Skeletal muscle cell (primary cell): ENCODE measurements at regions not wholly inside any gene's neighbourhood (a gene's known extent, or its start where the extent isn't known, plus 50 kb on each side); places are given as distances from the start of the nearest gene placed in this dataset.

Experiments
- DNase-seq: peaks from one replicate; pipeline ENCODE4 v3.0.0-alpha.2; 2010; ENCODE audit warnings: low read depth
- H3K4me3 ChIP-seq: 2 replicates; pipeline ENCODE4 v1.5.1; 2011; ENCODE audit warnings: low read depth, mild to moderate bottlenecking, control low read depth, low read length, moderate library complexity

GRCh38 chr20:58072695-58073671 lies 155.5 kb downstream of the ANKRD60 start:
- no peak for DNase-seq
- no peak overlapping the region for H3K4me3 ChIP-seq

- H3K4me3 ChIP-seq, result no peak overlapping the region
- no peak for DNase-seq
Observed at GRCh38 chr20:58071991-58072390, 156.5 kb downstream of the ANKRD60 start.

- no peak for DNase-seq
Observed at GRCh38 chr20:58071298-58071697, 157.2 kb downstream of the ANKRD60 start.

DNA sequence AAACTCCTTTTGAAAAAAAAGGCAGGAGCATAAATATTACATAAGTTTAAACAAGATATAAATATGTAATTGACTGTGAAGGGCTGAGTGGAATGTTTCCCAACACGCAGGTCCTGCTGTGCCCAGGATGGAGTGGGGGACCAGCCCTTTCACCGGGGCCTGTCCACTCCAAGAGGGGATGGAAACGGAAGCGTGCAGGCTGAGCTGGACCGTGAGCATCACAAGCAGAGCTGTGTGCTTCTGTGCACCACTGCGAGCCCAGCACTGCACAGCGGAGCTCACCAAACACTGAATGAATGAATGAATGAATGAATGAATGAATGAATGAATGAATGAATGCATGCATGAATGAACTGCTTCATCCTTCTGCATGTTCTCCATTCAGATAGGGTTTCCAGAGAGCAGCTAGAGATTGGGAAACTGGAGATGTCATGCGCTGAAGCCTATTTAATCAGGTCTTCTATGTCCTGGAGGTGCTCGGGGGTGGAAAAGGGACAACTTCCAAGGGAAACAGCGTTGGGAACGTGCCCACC lies 157.7 kb downstream of the ANKRD60 start:
- no peak for DNase-seq
- H3K4me3 ChIP-seq, result no peak overlapping the region

More at GRCh38 chr20:58071298-58071697, 157.2 kb downstream of the ANKRD60 start:
- no peak overlapping the region for H3K4me3 ChIP-seq

DNA sequence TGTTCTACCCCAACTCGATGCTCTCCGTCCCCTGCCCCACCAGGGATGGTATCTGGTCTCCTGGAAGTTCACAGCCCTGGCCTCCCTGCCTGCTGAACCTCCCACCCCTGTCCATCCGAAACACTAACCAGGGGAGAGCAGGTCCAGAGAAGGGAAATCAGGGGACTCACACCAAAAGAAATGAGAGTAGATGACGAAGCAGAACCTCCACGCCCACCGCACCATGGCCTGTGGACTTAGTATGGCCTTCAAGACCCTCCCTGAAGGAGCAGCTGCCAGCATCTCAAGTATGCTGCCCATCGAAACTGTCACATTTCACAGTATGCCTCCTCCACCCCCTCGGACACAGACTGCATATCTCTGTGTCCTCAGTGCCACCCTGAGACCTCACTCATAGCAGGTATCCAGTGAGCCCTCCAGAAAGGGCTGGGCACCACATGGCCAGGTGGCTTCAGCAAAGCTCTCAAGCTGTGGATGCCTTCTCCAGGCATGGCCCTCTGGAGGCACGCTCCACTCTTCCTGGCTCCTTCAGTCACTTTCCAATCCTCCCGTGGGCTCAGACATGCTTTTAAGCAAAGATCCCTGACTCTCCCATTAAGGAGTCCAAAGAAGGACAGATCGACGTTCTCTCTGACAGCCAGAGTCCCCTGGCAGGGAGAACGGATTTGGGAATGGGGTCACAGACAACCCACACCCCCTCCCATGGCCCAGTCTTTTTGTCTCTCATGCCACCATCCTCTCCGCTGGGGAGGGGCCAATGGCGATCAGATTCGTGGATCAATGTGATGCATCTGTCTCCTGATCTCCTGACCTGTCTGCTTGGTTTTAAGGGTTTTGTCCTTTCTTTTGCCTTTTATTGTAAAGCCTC lies 158.4 kb downstream of the ANKRD60 start:
- no peak overlapping the region for H3K4me3 ChIP-seq
- no peak for DNase-seq

- no peak overlapping the region for H3K4me3 ChIP-seq
- no peak for DNase-seq
Observed at GRCh38 chr20:58069207-58069606, 159.2 kb downstream of the ANKRD60 start.

- no peak for DNase-seq
Observed at GRCh38 chr20:58065508-58066361, 162.7 kb downstream of the ANKRD60 start.

DNA sequence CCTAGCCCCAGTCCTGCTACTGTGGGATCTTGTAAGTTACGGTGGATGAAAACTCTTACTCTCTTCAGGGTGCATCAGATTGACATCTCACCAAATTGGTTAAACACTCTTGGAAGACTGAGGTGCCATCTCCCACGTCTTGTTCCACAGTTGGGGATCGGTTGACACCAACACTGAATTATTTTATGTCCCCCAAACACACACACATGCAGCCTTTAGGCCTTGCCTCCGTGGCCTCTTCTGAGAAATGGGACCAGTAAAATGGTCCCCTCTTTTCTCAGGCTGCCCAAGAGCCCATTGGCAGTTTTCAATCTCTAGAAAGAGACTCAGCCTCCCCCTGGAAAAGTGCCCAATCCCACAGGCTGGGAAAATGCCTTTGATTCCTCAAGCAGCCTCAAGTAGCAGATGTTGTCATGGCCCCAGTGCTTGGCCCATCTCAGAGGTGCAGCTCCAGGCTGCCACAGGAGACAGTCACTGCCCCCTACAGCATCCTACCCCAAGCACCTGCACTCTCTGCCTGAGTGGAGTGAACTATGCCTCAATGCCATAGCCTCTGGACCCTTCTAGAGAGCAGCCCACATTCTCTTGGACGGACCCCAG lies 163.9 kb downstream of the ANKRD60 start:
- DNase-seq, result no peak
- no peak overlapping the region for H3K4me3 ChIP-seq

More at GRCh38 chr20:58065508-58066361, 162.7 kb downstream of the ANKRD60 start:
- no peak overlapping the region for H3K4me3 ChIP-seq

GRCh38 chr20:58059260-58059544 lies 169.3 kb downstream of the ANKRD60 start:
- no peak for DNase-seq
- H3K4me3 ChIP-seq, result no peak overlapping the region

DNA sequence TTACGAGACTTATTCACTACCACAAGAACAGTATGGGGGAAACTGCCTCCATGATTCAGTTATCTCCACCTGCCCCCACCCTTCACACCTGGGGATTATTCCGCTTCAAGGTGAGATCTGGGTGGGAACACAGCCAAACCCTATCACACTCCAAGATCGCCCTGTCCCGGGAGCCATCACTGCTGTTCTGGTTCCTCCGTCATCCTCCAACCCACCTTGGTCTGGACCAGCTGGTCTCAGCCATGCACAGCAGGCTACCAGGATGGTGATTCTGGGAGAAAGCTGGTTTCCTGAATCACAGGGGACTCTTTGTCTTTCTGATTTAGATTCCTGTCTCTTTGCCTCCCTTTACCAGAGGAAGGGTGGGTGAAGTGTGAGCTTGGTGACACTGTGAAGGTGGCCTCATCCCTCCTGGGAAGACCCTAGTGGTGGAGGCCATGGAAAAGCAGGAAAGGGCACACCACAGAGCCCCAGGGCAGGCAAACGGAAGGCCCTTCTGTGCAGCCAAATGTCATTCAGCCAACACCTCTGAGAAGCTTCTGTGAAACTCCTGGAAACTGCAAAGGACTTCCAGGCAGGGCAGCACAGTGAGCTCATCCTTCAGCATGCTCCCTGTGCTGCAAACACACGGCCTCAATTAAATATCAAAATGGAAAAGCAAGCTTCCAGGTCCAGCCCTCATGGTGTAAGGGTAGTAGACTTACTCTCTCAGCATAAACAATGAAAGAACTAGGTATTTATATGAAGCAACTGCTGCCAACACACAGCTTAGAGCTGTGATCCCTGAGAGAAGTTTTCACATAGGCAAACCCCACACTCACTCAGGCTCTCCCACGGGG lies 169.8 kb downstream of the ANKRD60 start:
- H3K4me3 ChIP-seq, result no peak overlapping the region
- DNase-seq, result no peak

- no peak overlapping the region for H3K4me3 ChIP-seq
- no peak for DNase-seq
Observed at GRCh38 chr20:58056921-58057686, 171.3 kb downstream of the ANKRD60 start.

DNA sequence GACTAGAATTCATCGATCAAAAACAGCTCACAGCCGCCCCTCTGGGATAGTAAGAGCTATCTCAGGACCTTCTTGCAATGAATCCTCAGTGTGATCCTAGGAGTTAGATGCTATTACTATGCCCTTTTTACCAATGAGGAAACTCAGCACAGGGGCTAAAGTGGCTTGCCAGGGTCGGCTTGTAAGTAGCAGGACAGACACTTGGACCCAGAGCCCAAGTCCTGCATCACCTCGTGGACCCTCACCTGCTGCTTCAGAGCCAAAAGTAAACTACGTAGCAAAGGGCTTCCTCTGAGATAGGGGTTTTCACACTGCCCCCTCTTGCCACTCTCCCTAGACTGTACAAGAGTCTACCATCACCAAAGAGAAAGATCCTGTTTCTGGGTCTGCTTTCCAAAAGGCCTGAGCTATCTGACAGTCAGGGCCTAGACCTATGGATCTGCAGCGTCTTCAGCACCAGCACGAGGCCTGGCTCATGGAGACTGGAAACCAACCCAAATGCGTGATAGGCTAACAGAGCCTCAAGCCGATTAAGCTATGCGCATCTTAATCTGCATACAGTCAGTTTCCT lies 172.3 kb downstream of the ANKRD60 start:
- DNase-seq, result no peak
- H3K4me3 ChIP-seq, result no peak overlapping the region

GRCh38 chr20:58054780-58055373 lies 173.6 kb downstream of the ANKRD60 start:
- DNase-seq, result no peak
- H3K4me3 ChIP-seq, result no peak overlapping the region

DNA sequence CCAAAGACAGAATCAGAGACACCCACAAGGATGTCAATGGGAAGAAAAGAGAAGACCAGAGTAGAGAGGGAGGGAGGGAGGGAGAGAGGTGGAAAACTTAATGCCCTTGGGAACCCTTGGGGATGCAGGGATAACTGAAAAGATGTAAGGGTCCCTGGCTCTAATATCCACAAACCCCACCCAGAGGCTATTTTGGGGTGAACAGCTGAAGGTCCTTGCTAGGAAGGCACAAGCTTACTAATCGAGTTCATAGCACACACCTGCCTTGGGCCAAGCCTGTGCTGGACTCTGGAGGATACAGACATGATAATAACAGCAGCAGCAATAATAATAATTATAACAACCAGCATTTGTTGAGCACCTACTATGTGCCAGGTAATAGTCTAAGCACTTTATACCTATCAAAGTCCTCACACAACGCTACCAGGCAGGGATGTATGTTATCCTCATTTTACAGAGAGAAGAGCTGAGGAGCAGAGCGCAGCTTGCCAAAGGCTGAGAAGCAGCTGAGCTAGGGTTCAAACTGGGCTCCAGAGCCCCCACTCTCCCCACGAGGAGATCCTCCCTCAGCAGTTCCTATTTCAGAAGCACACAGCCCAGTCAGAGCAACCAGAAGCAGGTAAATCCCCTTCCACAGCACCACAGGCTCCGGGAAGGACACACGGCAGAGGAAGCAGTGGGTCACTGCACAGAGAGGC lies 174.2 kb downstream of the ANKRD60 start:
- no peak overlapping the region for H3K4me3 ChIP-seq

DNA sequence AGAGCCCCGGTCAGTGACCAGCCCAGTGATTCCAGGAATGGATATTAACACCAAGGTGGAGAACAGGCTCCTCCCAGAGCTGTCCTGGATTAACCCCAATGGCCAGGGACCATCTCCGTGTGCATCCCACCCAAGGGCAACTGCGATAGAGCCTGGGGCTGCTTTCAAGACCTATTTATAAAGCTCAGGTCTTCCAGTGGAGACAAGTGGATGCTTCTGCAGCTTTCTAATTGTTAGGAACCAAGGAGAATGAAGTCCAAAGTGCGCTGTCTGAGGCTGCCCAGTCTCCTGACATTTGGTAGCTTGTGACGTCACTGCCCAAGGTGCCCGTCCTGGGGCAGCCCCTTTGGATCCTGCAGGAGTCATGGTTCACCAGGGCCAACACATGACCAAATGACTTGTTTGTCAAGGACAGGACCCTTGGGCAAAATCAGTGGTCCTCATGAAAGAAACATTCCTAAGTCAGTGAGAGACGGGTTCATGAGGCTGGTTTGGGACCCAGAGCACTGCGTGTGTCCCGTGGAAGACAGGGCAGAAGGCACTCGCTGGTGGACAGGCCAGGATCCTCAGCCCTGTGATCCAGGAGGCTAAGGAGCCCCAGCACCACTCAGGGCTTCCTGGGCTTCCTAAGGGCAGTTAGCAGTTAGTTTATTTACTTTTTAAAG lies 174.9 kb downstream of the ANKRD60 start:
- no peak for DNase-seq
- H3K4me3 ChIP-seq, result no peak overlapping the region

More for the DNA sequence above, 174.2 kb downstream of the ANKRD60 start:
- DNase-seq, result no peak

GRCh38 chr20:58051367-58051766 lies 177.1 kb downstream of the ANKRD60 start:
- no peak for DNase-seq
- H3K4me3 ChIP-seq, result no peak overlapping the region
